ENCODE measurements at regions not wholly inside any gene's neighbourhood (a gene's known extent, or its start where the extent isn't known, plus 50 kb on each side); places are given as distances from the start of the nearest gene placed in this dataset.

- H3K27me3 ChIP-seq: no peaks in the 10 kb centered on the region
- no peaks in the 10 kb centered on the region for H3K9me3 ChIP-seq
- H3K36me3 ChIP-seq: no peaks in the 10 kb centered on the region
- no peak overlapping the region for H3K4me3 ChIP-seq
- no peak for TF ChIP-seq CTCF (IDR thresholded peaks at IDR 0.05)
- no peak for DNase-seq (ENCODE audit: low spot score)
- no peak overlapping the region for H3K27ac ChIP-seq
- no peaks in the 10 kb centered on the region for H3K4me1 ChIP-seq
These were observed 143.1 kb downstream of the ELAPOR2 start for GRCh38 chr7:86916277-86916825.

- Histone ChIP-seq H3K27ac (no peak overlapping the region), H3K4me1 (no peaks in the 10 kb centered on the region), H3K9me3 (no peaks in the 10 kb centered on the region), H3K4me3 (no peak overlapping the region), H3K36me3 (no peaks in the 10 kb centered on the region), H3K27me3 (no peaks in the 10 kb centered on the region)
- no peak for DNase-seq (ENCODE audit: low spot score)
- TF ChIP-seq CTCF (IDR thresholded peaks at IDR 0.05): peak in 1 of 2 donors; percentile 59
These were observed 144.9 kb downstream of the ELAPOR2 start for GRCh38 chr7:86914551-86914950.
